GM12878 (cell line): ENCODE measurements at regions not wholly inside any gene's neighbourhood (a gene's known extent, or its start where the extent isn't known, plus 50 kb on each side); places are given as distances from the start of the nearest gene placed in this dataset.

Experiments
- ATAC-seq: fragments of 200-7000 bp; cut with Tn5 transposase; 3 replicates; pipeline ENCODE4 v1.9.1; 2020; ENCODE audit warnings: mild to moderate bottlenecking, moderate library complexity
- BruUV-seq: library from RNA; stranded (reverse); fragments of 400-500 nt; replicated peaks from 2 replicates; lab custom pipeline; 2021; lab: Mats Ljungman, UMichigan
- CTCF ChIA-PET: fragments of 300-600 bp; sonication (Branson Sonifier 250); formaldehyde crosslinking; extraction: SDS; loops from one replicate; lab custom pipeline; 2021; ENCODE audit warnings: inconsistent platforms; lab: Yijun Ruan, JAX
- POLR2A ChIA-PET: fragments of 350-600 bp; formaldehyde crosslinking; extraction: SDS; loops from one replicate; lab custom pipeline; 2021; ENCODE audit warnings: inconsistent platforms; lab: Charles Lee
- RAD21 ChIA-PET: fragments of 300-600 bp; sonication (Branson Sonifier 250); formaldehyde crosslinking; loops from one replicate; lab custom pipeline; 2023; ENCODE audit warnings: antibody characterized with exemption; ENCODE audit not compliant: unreplicated experiment; lab: Charles Lee
- SMC1A ChIA-PET: fragments of 300-600 bp; sonication (Branson Sonifier 250); formaldehyde crosslinking; loops from one replicate; lab custom pipeline; 2023; ENCODE audit not compliant: unreplicated experiment, uncharacterized antibody; lab: Charles Lee
- DNase-seq: peaks from one replicate; pipeline ENCODE4 v3.0.0-alpha.2; 2011; ENCODE audit warnings: low read depth, low spot score
- FAIRE-seq: peaks from 3 replicates; lab custom pipeline; 2011; peaks lifted over from hg19 to GRCh38; lab: Jason Lieb, UNC
- H2AFZ ChIP-seq: 2 replicates; pipeline ENCODE4 v1.6.0; 2011; ENCODE audit warnings: low read depth, low read length, control low read depth; ENCODE audit not compliant: control insufficient read depth
- H3K27ac ChIP-seq: 2 replicates; pipeline ENCODE4 v1.5.1; 2011; ENCODE audit warnings: control low read depth; ENCODE audit not compliant: control insufficient read depth, insufficient read depth
- H3K27me3 ChIP-seq, 2 experiments: replicated peaks in 1 of 2; 2 replicates each; pipeline versions ENCODE4 v1.6.0 to v1.6.1; 2011; ENCODE audit warnings: low read length in 1 of 2; ENCODE audit not compliant: control insufficient read depth in 2 of 2, insufficient read depth in 2 of 2
- H3K36me3 ChIP-seq, 2 experiments: 2 replicates each; pipeline ENCODE4 v1.5.1; 2011; ENCODE audit warnings: low read length in 1 of 2; ENCODE audit not compliant: control insufficient read depth in 2 of 2, insufficient read depth in 2 of 2
- H3K4me1 ChIP-seq: 2 replicates; pipeline ENCODE4 v1.6.1; 2011; ENCODE audit warnings: mild to moderate bottlenecking, low read length, moderate library complexity, mixed read lengths; ENCODE audit not compliant: control insufficient read depth, insufficient read depth
- H3K4me2 ChIP-seq: 2 replicates; pipeline ENCODE4 v1.6.0; 2011; ENCODE audit warnings: control low read depth; ENCODE audit not compliant: control insufficient read depth, insufficient read depth
- H3K4me3 ChIP-seq: fragments of 200-600 bp; sonication (generic); 2 replicates; pipeline ENCODE4 v1.5.1; 2016
- H3K79me2 ChIP-seq: 2 replicates; pipeline ENCODE4 v1.6.0; 2011; ENCODE audit warnings: low read length; ENCODE audit not compliant: control insufficient read depth, insufficient read depth
- H3K9ac ChIP-seq: 2 replicates; pipeline ENCODE4 v1.8.0; 2011; ENCODE audit warnings: low read length, control low read depth, mixed read lengths; ENCODE audit not compliant: control insufficient read depth, insufficient read depth
- H3K9me3 ChIP-seq: replicated peaks from 3 replicates; pipeline ENCODE4 v1.5.1; 2011; ENCODE audit warnings: mild to moderate bottlenecking, low read length; ENCODE audit not compliant: control insufficient read depth, insufficient read depth
- H4K20me1 ChIP-seq: 2 replicates; pipeline ENCODE4 v1.6.0; 2011; ENCODE audit not compliant: control insufficient read depth, insufficient read depth
- CBFB ChIP-seq: IDR thresholded peaks from 2 replicates; pipeline ENCODE4 v1.6.1; 2016; ENCODE audit warnings: antibody characterized with exemption, low read depth
- CUX1 ChIP-seq: IDR thresholded peaks from 2 replicates; pipeline ENCODE4 v1.6.1; 2012; ENCODE audit warnings: improper control_type of control experiment, low read depth, low read length; ENCODE audit not compliant: insufficient replicate concordance
- EZH2 ChIP-seq: IDR thresholded peaks from 2 replicates; pipeline ENCODE4 v1.6.1; 2012; ENCODE audit warnings: low read depth, mild to moderate bottlenecking, control low read depth, inconsistent platforms, low read length, borderline replicate concordance; ENCODE audit not compliant: control insufficient read depth
- FOS ChIP-seq: IDR thresholded peaks from 3 replicates; pipeline ENCODE4 v1.6.1; 2011; ENCODE audit warnings: borderline replicate concordance; ENCODE audit not compliant: insufficient read length; ENCODE audit errors: extremely low read depth
- GABPA ChIP-seq: IDR thresholded peaks from 2 replicates; pipeline ENCODE4 v1.6.1; 2014; ENCODE audit warnings: antibody characterized with exemption, low read depth, mild to moderate bottlenecking, inconsistent platforms
- JUND ChIP-seq: IDR thresholded peaks from 2 replicates; pipeline ENCODE4 v1.6.1; 2012; ENCODE audit warnings: low read depth, mild to moderate bottlenecking, low read length, improper control_type of control experiment, moderate library complexity
- MEF2A ChIP-seq: IDR thresholded peaks from 2 replicates; pipeline ENCODE4 v1.6.1; 2011; ENCODE audit warnings: low read depth, mild to moderate bottlenecking, low read length, moderate library complexity; ENCODE audit not compliant: insufficient read depth
- NBN ChIP-seq: fragments of 450-650 bp; IDR thresholded peaks from 2 replicates; pipeline ENCODE4 v1.6.1; 2016
- PAX8 ChIP-seq: fragments of 450-650 bp; IDR thresholded peaks from 2 replicates; pipeline ENCODE4 v1.6.1; 2017; ENCODE audit warnings: mild to moderate bottlenecking, moderate library complexity
- PKNOX1 ChIP-seq: fragments of 450-650 bp; IDR thresholded peaks from 2 replicates; pipeline ENCODE4 v1.6.1; 2016; ENCODE audit warnings: mild to moderate bottlenecking
- SIX5 ChIP-seq: IDR thresholded peaks from 2 replicates; pipeline ENCODE4 v1.6.1; 2011; ENCODE audit warnings: mild to moderate bottlenecking, low read depth, low read length, moderate library complexity; ENCODE audit not compliant: severe bottlenecking
- TCF12 ChIP-seq: IDR thresholded peaks from 2 replicates; pipeline ENCODE4 v1.6.1; 2011; ENCODE audit warnings: low read depth, mild to moderate bottlenecking, low read length
- ZNF24 ChIP-seq: fragments of 450-650 bp; IDR thresholded peaks from 2 replicates; pipeline ENCODE4 v1.6.1; 2017; ENCODE audit warnings: antibody characterized with exemption, mild to moderate bottlenecking
- ZNF622 ChIP-seq: fragments of 450-650 bp; IDR thresholded peaks from 2 replicates; pipeline ENCODE4 v1.6.1; 2017; ENCODE audit warnings: mild to moderate bottlenecking, inconsistent platforms
- WGBS: methylation state at CpG from one replicate; pipeline ENCODE4 v1.1.6; 2016; ENCODE audit warnings: low lambda C conversion rate; ENCODE audit not compliant: insufficient replicate concordance, insufficient coverage; ENCODE audit errors: missing lambda C conversion rate; 5-methylcytosine and 5-hydroxymethylcytosine counted together
- in situ Hi-C: fragments of 300-500 bp; cut with MboI; formaldehyde crosslinking; loops from 9 replicates; pipeline ENCODE4 v1.14.3; 2018; ENCODE audit warnings: mixed read lengths
- intact Hi-C: fragments of 100-400 bp; cut with micrococcal nuclease; formaldehyde crosslinking; loops from one replicate; pipeline ENCODE4 v1.14.2; 2022; ENCODE audit not compliant: unreplicated experiment
- TF ChIP-seq, protein P1 (sequence below): IDR thresholded peaks from 2 replicates; pipeline ENCODE4 v1.6.1; 2012; ENCODE audit warnings: low read depth, low read length, improper control_type of control experiment

GRCh38 chr2:187815113-187815512 is 260.9 kb upstream of the TFPI start:
- intact Hi-C loops, result no loop called here
- BruUV-seq, result no TSS peak
- H4K20me1 ChIP-seq, result no peaks in the 10 kb centered on the region
- no peak overlapping the region for H3K4me2 ChIP-seq
- H3K9me3 ChIP-seq, result no peaks in the 10 kb centered on the region
- H3K27me3 ChIP-seq, result no peaks in the 10 kb centered on the region
- no peak for FAIRE-seq
- DNase-seq, result no peak
- no peaks in the 10 kb centered on the region for H3K4me1 ChIP-seq
- in situ Hi-C loops, result no loop called here
- no peak overlapping the region for H3K4me3 ChIP-seq
- ATAC-seq, result no peak
- SMC1A ChIA-PET, result no interaction called here
- CTCF ChIA-PET, result no interaction called here
- H3K36me3 ChIP-seq, result no peaks in the 10 kb centered on the region
- H3K9ac ChIP-seq, result no peak overlapping the region
- POLR2A ChIA-PET, result no interaction called here
- TF ChIP-seq MEF2A, result no peak
- TF ChIP-seq CUX1, result no peak
- no peak for TF ChIP-seq JUND
- TF ChIP-seq SIX5, result no peak
- no peak for TF ChIP-seq ZNF622
- no peak for TF ChIP-seq NBN
- TF ChIP-seq PAX8, result no peak
- no peak for TF ChIP-seq FOS
- no peak for TF ChIP-seq EZH2
- no peak for TF ChIP-seq ZNF24
- TF ChIP-seq GABPA, result no peak
- no peak for TF ChIP-seq PKNOX1
- TF ChIP-seq CBFB, result no peak
- TF ChIP-seq, protein P1, sequence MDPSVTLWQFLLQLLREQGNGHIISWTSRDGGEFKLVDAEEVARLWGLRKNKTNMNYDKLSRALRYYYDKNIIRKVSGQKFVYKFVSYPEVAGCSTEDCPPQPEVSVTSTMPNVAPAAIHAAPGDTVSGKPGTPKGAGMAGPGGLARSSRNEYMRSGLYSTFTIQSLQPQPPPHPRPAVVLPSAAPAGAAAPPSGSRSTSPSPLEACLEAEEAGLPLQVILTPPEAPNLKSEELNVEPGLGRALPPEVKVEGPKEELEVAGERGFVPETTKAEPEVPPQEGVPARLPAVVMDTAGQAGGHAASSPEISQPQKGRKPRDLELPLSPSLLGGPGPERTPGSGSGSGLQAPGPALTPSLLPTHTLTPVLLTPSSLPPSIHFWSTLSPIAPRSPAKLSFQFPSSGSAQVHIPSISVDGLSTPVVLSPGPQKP, result no peak
- TF ChIP-seq TCF12, result no peak
- TF ChIP-seq, all 136 proteins: peak for 0
- Histone ChIP-seq H3K27ac (no peak overlapping the region), H3K79me2 (no peaks in the 10 kb centered on the region), H2AFZ (no peak overlapping the region)
- RAD21 ChIA-PET, result no interaction called here
- 2% methylated on average over 3 of the region's 3 CpGs for WGBS
